ENCODE measurements at regions not wholly inside any gene's neighbourhood (a gene's known extent, or its start where the extent isn't known, plus 50 kb on each side); places are given as distances from the start of the nearest gene placed in this dataset.

DNA sequence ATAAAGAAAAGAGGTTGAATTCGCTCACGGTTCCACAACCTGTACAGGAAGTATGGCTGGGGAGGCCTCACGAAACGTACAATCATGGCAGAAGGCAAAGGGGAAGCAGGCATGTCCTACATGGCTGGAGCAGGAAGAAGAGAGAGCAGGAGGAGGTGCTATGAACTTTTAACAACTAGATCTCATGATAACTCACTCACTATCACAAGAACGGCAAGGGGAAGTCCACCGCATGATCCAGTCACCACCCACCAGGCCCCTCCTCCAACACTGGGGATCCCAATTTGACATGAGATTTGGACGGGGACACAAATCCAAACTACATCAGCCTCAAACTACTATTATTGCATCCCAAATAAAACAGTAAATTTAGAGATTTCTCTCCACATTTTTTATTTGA is 53.6 kb upstream of the CST7 start:
- intact Hi-C loops (cut with DNase I), result no loop called here
- no peak for TF ChIP-seq CTCF (IDR thresholded peaks at IDR 0.05)
- Histone ChIP-seq H3K4me1 (no peaks in the 10 kb centered on the region), H3K27me3 (no peaks in the 10 kb centered on the region), H3K9me3 (no peaks in the 10 kb centered on the region), H3K4me3 (no peak overlapping the region), H3K36me3 (no peaks in the 10 kb centered on the region), H3K27ac (no peak overlapping the region)
- no peak for DNase-seq (ENCODE audit: low spot score in 2 of 2)

DNA sequence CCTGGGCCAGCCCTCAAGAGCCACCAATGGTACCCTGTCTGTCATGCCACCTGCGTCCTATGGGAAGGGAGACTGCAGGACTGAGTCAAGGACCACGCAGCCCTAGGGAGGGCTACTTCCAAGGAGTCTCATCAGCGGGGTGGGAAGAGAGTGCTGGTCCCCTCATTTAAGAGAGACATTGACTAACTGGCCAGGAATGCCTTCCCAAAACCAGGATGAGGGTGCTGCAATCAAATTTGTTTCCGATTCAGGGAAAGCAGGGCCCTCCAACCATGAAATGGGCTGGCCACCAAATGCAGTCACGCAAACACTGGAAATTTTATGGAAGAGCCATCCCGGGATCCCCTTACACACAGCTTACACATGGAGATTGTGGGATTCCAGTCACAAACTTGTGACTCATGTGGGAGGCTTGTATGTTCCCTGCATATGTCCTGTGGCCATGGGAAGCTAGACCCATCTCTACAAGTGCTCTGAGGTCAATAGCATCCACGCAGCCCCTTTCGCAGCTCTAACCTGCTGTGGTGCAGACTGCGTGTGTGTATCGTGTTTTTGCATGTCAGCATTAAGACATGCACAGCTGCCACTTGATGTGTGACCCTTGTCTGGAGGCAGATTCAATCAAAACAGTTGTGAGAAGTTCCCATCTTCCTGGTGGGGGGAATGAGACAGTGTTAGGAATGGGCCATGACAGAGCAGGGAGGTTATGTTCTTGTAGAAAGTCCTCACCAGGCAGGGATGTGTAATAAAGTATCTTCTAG is 53.0 kb upstream of the CST7 start:
- Histone ChIP-seq H3K4me1 (no peaks in the 10 kb centered on the region), H3K27me3 (no peaks in the 10 kb centered on the region), H3K27ac (no peak overlapping the region), H3K36me3 (no peaks in the 10 kb centered on the region), H3K9me3 (no peaks in the 10 kb centered on the region), H3K4me3 (no peak overlapping the region)
- no peak for TF ChIP-seq CTCF (IDR thresholded peaks at IDR 0.05)
- intact Hi-C loops (cut with DNase I), result no loop called here
- no peak for DNase-seq (ENCODE audit: low spot score in 2 of 2)

DNA sequence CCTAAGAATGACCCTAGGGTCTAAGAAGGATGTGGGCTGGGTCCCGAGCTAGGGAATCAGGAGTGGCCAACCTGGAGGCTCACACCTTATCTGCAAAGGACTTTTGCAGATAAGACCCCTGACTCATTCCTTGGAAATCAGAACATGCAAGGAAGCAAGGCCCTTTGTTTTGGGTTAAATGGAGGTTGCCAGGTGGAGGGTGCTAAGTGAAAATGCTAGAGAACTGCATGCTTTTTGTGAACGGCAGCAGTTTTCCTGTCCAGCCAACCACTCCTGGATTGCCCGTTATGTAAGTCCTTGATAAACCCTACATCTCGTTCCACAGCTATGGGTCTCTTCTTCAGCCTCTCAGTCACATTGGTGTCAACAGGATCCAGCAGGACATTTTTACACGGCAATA is 52.1 kb upstream of the CST7 start:
- intact Hi-C loops (cut with DNase I), result no loop called here
- no peak overlapping the region for H3K4me3 ChIP-seq
- H3K27ac ChIP-seq, result no peak overlapping the region
- no peak for TF ChIP-seq CTCF (IDR thresholded peaks at IDR 0.05)
- no peak for DNase-seq (ENCODE audit: low spot score in 2 of 2)
- H3K27me3 ChIP-seq, result no peaks in the 10 kb centered on the region
- H3K4me1 ChIP-seq, result no peaks in the 10 kb centered on the region
- no peaks in the 10 kb centered on the region for H3K36me3 ChIP-seq
- no peaks in the 10 kb centered on the region for H3K9me3 ChIP-seq

- Histone ChIP-seq H3K27me3 (no peaks in the 10 kb centered on the region), H3K9me3 (no peaks in the 10 kb centered on the region), H3K27ac (no peak overlapping the region), H3K4me1 (no peaks in the 10 kb centered on the region), H3K4me3 (no peak overlapping the region), H3K36me3 (no peaks in the 10 kb centered on the region)
- intact Hi-C loops (cut with DNase I), result no loop called here
- no peak for TF ChIP-seq CTCF (IDR thresholded peaks at IDR 0.05)
- no peak for DNase-seq (ENCODE audit: low spot score in 2 of 2)
Observed at GRCh38 chr20:24897974-24898373, 51.1 kb upstream of the CST7 start.

DNA sequence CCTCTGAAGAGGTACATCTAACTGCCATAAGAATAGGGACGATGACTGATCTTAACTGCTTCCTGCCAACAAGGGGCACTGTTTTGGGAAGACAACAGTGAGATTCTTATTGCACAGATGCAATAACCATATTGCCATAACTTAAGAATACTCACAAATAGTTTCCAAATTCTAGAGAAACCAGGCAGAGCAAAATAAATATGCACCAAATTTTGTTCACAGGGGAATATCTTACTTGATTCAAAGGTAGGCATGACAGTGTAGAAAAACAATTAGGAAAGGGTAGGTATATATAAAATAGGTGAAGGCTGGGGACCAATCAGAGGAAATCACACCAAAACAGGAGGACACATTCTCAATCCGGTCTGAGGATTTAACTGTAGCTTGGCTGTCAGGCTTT is 49.9 kb upstream of the CST7 start:
- H3K4me1 ChIP-seq, result no peaks in the 10 kb centered on the region
- no peak overlapping the region for H3K27ac ChIP-seq
- no peaks in the 10 kb centered on the region for H3K36me3 ChIP-seq
- intact Hi-C loops (cut with DNase I), result no loop called here
- DNase-seq (ENCODE audit: low spot score in 2 of 2), result no peak
- no peak overlapping the region for H3K4me3 ChIP-seq
- TF ChIP-seq CTCF (IDR thresholded peaks at IDR 0.05), result no peak
- H3K9me3 ChIP-seq, result no peaks in the 10 kb centered on the region
- H3K27me3 ChIP-seq, result no peaks in the 10 kb centered on the region
